HEK293 (cell line): ENCODE measurements at regions not wholly inside any gene's neighbourhood (a gene's known extent, or its start where the extent isn't known, plus 50 kb on each side); places are given as distances from the start of the nearest gene placed in this dataset.

Source experiments
- CTCF ChIA-PET: fragments of 350-600 bp; formaldehyde crosslinking; extraction: SDS; loops from one replicate; lab custom pipeline; 2021; ENCODE audit warnings: antibody characterized with exemption; lab: Yijun Ruan, JAX
- POLR2A ChIA-PET: fragments of 300-600 bp; formaldehyde crosslinking; extraction: SDS; loops from one replicate; lab custom pipeline; 2020; ENCODE audit warnings: antibody characterized with exemption, inconsistent platforms; lab: Yijun Ruan, JAX
- H3K27ac ChIP-seq: fragments of 200-500 bp; sonication (Bioruptor generic); 2 replicates; pipeline ENCODE4 v1.5.1; 2014; ENCODE audit warnings: low read depth, low read length, control low read depth, inconsistent platforms; ENCODE audit errors: extremely low read depth
- H3K36me3 ChIP-seq, 2 experiments: fragments of 200-500 bp in 1 of 2; sonication (Bioruptor generic) in 1 of 2; 1 replicate in 1 of 2; 2 replicates in 1 of 2; pipeline ENCODE4 v1.5.1; 2014 to 2017; ENCODE audit warnings: inconsistent platforms in 2 of 2, low read length in 2 of 2; ENCODE audit not compliant: control insufficient read depth in 2 of 2, insufficient read depth in 1 of 2
- H3K4me1 ChIP-seq: fragments of 200-500 bp; sonication (Bioruptor generic); 2 replicates; pipeline ENCODE4 v1.5.1; 2014; ENCODE audit warnings: mild to moderate bottlenecking, low read length, inconsistent platforms; ENCODE audit not compliant: control insufficient read depth, insufficient read depth
- H3K4me3 ChIP-seq: 2 replicates; pipeline ENCODE4 v1.5.1; 2011; ENCODE audit warnings: low read depth, mild to moderate bottlenecking, control low read depth, low read length, moderate library complexity
- H3K9me3 ChIP-seq: fragments of 200-500 bp; sonication (Bioruptor generic); 2 replicates; pipeline ENCODE4 v1.5.1; 2014; ENCODE audit warnings: low read depth, low read length, inconsistent platforms; ENCODE audit not compliant: control insufficient read depth, insufficient read depth
- KLF9 ChIP-seq: fragments of 450-650 bp; formaldehyde crosslinking; IDR thresholded peaks from 2 replicates; pipeline ENCODE4 v1.5.1; 2016; ENCODE audit warnings: missing biosample characterization, missing genetic modification characterization, low read depth
- RBAK ChIP-seq: fragments of 450-650 bp; formaldehyde crosslinking; IDR thresholded peaks from 2 replicates; pipeline ENCODE4 v1.5.1; 2016; ENCODE audit warnings: missing biosample characterization, missing genetic modification characterization
- SP2 ChIP-seq: fragments of 450-650 bp; formaldehyde crosslinking; IDR thresholded peaks from 2 replicates; pipeline ENCODE4 v1.5.1; 2016; ENCODE audit warnings: missing biosample characterization, missing genetic modification characterization
- ZNF37A ChIP-seq: fragments of 450-650 bp; IDR thresholded peaks from 2 replicates; pipeline ENCODE4 v1.5.1; 2018; ENCODE audit warnings: missing biosample characterization, missing genetic modification characterization
- ZNF501 ChIP-seq: fragments of 450-650 bp; formaldehyde crosslinking; IDR thresholded peaks from 2 replicates; pipeline ENCODE4 v1.5.1; 2016; ENCODE audit warnings: missing biosample characterization, missing genetic modification characterization
- ZNF544 ChIP-seq: fragments of 450-650 bp; formaldehyde crosslinking; IDR thresholded peaks from 2 replicates; pipeline ENCODE4 v1.5.0; 2017; ENCODE audit warnings: missing biosample characterization, missing genetic modification characterization
- ZNF654 ChIP-seq: fragments of 450-650 bp; formaldehyde crosslinking; IDR thresholded peaks from 2 replicates; pipeline ENCODE4 v1.5.1; 2016; ENCODE audit warnings: low read depth, missing biosample characterization, missing genetic modification characterization
- ZNF664 ChIP-seq: fragments of 450-650 bp; formaldehyde crosslinking; IDR thresholded peaks from 2 replicates; pipeline ENCODE4 v1.5.1; 2016; ENCODE audit warnings: missing biosample characterization, missing genetic modification characterization
- ZNF670 ChIP-seq: fragments of 450-650 bp; formaldehyde crosslinking; IDR thresholded peaks from 2 replicates; pipeline ENCODE4 v1.5.1; 2016; ENCODE audit warnings: missing biosample characterization, missing genetic modification characterization, low read depth
- ZNF747 ChIP-seq: fragments of 450-650 bp; formaldehyde crosslinking; IDR thresholded peaks from 2 replicates; pipeline ENCODE4 v1.5.1; 2016; ENCODE audit warnings: missing biosample characterization, missing genetic modification characterization
- ZSCAN16 ChIP-seq: fragments of 450-650 bp; formaldehyde crosslinking; IDR thresholded peaks from 2 replicates; pipeline ENCODE4 v1.5.1; 2016; ENCODE audit warnings: missing biosample characterization, missing genetic modification characterization
- TF ChIP-seq, protein P1 (sequence below): fragments of 450-650 bp; formaldehyde crosslinking; IDR thresholded peaks from 2 replicates; pipeline ENCODE4 v1.5.1; 2016; ENCODE audit warnings: missing biosample characterization, missing genetic modification characterization
- TF ChIP-seq, protein P2 (sequence below): fragments of 450-650 bp; formaldehyde crosslinking; optimal IDR thresholded peaks from 2 replicates; pipeline ENCODE3; 2016; ENCODE audit warnings: missing biosample characterization, mild to moderate bottlenecking, missing genetic modification characterization
- TF ChIP-seq, protein P3 (sequence below): fragments of 450-650 bp; formaldehyde crosslinking; conservative IDR thresholded peaks from 2 replicates; pipeline ENCODE4 v1.5.1; 2016; ENCODE audit warnings: low read depth, missing biosample characterization, missing genetic modification characterization
- TF ChIP-seq, protein P4 (sequence below): fragments of 450-650 bp; formaldehyde crosslinking; IDR thresholded peaks from 2 replicates; pipeline ENCODE4 v1.5.1; 2017; ENCODE audit warnings: missing biosample characterization, mild to moderate bottlenecking, missing genetic modification characterization, moderate library complexity
- TF ChIP-seq, protein P5 (sequence below): fragments of 450-650 bp; formaldehyde crosslinking; IDR thresholded peaks from 2 replicates; pipeline ENCODE4 v1.5.1; 2016; ENCODE audit warnings: missing biosample characterization, missing genetic modification characterization
- TF ChIP-seq, protein P6 (sequence below): fragments of 450-650 bp; formaldehyde crosslinking; IDR thresholded peaks from 2 replicates; pipeline ENCODE4; 2016; ENCODE audit warnings: missing biosample characterization, missing genetic modification characterization

DNA sequence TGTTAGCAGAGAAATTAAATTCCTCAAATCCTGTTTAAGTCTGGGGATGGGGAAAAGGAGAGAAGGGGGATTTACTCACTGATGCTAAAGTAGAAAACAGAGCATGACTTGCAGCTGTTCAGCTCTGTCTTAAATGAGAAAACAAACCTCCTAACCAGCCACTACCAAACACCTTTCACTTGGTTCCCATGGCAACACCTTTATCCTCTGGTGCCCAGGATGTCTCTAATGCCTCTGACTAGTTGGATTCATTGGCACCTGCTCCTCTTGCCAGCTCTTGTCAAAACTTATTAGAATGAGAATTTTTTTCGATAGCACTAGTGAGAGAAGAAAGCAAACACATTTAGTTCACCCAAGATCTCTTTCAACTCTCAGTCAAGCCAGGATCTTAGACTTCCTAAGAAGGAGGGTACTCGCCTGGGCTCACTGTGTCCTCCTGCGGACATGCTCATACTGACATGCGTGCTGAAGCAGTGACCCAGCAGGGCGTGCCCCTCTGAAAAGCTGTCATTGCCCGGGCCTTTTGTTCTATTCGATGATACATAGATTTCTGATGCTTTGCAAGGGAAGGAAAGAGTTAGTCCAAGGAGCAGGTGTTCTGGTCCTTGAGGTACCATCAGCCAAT is 656.0 kb upstream of the CELF4 start:
- Histone ChIP-seq H3K27ac (no peak overlapping the region), H3K4me1 (no peaks in the 10 kb centered on the region), H3K9me3 (no peaks in the 10 kb centered on the region), H3K4me3 (no peak overlapping the region), H3K36me3 (no peaks in the 10 kb centered on the region)
- ChIA-PET CTCF (no interaction called here), POLR2A (no interaction called here)
- TF ChIP-seq, protein P1, sequence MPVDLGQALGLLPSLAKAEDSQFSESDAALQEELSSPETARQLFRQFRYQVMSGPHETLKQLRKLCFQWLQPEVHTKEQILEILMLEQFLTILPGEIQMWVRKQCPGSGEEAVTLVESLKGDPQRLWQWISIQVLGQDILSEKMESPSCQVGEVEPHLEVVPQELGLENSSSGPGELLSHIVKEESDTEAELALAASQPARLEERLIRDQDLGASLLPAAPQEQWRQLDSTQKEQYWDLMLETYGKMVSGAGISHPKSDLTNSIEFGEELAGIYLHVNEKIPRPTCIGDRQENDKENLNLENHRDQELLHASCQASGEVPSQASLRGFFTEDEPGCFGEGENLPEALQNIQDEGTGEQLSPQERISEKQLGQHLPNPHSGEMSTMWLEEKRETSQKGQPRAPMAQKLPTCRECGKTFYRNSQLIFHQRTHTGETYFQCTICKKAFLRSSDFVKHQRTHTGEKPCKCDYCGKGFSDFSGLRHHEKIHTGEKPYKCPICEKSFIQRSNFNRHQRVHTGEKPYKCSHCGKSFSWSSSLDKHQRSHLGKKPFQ (tag by site-specific recombination) = no peak
- TF ChIP-seq, protein P2, sequence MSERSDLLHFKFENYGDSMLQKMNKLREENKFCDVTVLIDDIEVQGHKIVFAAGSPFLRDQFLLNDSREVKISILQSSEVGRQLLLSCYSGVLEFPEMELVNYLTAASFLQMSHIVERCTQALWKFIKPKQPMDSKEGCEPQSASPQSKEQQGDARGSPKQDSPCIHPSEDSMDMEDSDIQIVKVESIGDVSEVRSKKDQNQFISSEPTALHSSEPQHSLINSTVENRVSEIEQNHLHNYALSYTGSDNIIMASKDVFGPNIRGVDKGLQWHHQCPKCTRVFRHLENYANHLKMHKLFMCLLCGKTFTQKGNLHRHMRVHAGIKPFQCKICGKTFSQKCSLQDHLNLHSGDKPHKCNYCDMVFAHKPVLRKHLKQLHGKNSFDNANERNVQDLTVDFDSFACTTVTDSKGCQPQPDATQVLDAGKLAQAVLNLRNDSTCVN (tag by site-specific recombination) = no peak
- TF ChIP-seq ZNF747 (tag by site-specific recombination) = no peak
- no peak for TF ChIP-seq ZNF654 (tag by site-specific recombination)
- no peak for TF ChIP-seq SP2
- TF ChIP-seq ZSCAN16 = no peak
- no peak for TF ChIP-seq ZNF544
- no peak for TF ChIP-seq ZNF37A (tag by site-specific recombination)
- no peak for TF ChIP-seq ZNF501 (tag by site-specific recombination)
- TF ChIP-seq, protein P3, sequence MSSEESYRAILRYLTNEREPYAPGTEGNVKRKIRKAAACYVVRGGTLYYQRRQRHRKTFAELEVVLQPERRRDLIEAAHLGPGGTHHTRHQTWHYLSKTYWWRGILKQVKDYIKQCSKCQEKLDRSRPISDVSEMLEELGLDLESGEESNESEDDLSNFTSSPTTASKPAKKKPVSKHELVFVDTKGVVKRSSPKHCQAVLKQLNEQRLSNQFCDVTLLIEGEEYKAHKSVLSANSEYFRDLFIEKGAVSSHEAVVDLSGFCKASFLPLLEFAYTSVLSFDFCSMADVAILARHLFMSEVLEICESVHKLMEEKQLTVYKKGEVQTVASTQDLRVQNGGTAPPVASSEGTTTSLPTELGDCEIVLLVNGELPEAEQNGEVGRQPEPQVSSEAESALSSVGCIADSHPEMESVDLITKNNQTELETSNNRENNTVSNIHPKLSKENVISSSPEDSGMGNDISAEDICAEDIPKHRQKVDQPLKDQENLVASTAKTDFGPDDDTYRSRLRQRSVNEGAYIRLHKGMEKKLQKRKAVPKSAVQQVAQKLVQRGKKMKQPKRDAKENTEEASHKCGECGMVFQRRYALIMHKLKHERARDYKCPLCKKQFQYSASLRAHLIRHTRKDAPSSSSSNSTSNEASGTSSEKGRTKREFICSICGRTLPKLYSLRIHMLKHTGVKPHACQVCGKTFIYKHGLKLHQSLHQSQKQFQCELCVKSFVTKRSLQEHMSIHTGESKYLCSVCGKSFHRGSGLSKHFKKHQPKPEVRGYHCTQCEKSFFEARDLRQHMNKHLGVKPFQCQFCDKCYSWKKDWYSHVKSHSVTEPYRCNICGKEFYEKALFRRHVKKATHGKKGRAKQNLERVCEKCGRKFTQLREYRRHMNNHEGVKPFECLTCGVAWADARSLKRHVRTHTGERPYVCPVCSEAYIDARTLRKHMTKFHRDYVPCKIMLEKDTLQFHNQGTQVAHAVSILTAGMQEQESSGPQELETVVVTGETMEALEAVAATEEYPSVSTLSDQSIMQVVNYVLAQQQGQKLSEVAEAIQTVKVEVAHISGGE (tag by site-specific recombination) = no peak
- TF ChIP-seq, protein P4, sequence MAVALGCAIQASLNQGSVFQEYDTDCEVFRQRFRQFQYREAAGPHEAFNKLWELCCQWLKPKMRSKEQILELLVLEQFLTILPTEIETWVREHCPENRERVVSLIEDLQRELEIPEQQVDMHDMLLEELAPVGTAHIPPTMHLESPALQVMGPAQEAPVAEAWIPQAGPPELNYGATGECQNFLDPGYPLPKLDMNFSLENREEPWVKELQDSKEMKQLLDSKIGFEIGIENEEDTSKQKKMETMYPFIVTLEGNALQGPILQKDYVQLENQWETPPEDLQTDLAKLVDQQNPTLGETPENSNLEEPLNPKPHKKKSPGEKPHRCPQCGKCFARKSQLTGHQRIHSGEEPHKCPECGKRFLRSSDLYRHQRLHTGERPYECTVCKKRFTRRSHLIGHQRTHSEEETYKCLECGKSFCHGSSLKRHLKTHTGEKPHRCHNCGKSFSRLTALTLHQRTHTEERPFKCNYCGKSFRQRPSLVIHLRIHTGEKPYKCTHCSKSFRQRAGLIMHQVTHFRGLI = no peak
- no peak for TF ChIP-seq RBAK
- TF ChIP-seq ZNF664 (tag by site-specific recombination) = no peak
- TF ChIP-seq, protein P5, sequence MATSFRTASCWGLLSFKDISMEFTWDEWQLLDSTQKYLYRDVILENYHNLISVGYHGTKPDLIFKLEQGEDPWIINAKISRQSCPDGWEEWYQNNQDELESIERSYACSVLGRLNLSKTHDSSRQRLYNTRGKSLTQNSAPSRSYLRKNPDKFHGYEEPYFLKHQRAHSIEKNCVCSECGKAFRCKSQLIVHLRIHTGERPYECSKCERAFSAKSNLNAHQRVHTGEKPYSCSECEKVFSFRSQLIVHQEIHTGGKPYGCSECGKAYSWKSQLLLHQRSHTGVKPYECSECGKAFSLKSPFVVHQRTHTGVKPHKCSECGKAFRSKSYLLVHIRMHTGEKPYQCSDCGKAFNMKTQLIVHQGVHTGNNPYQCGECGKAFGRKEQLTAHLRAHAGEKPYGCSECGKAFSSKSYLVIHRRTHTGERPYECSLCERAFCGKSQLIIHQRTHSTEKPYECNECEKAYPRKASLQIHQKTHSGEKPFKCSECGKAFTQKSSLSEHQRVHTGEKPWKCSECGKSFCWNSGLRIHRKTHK (tag by site-specific recombination) = no peak
- TF ChIP-seq, protein P6, sequence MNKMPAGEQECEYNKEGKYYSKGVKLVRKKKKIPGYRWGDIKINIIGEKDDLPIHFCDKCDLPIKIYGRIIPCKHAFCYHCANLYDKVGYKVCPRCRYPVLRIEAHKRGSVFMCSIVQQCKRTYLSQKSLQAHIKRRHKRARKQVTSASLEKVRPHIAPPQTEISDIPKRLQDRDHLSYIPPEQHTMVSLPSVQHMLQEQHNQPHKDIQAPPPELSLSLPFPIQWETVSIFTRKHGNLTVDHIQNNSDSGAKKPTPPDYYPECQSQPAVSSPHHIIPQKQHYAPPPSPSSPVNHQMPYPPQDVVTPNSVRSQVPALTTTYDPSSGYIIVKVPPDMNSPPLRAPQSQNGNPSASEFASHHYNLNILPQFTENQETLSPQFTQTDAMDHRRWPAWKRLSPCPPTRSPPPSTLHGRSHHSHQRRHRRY (tag by site-specific recombination) = no peak
- no peak for TF ChIP-seq ZNF670
- no peak for TF ChIP-seq KLF9
